ENCODE measurements at regions not wholly inside any gene's neighbourhood (a gene's known extent, or its start where the extent isn't known, plus 50 kb on each side); places are given as distances from the start of the nearest gene placed in this dataset.
"Not testable (repeated sequence)": the region's sequence is repeated elsewhere in the genome, so short reads cannot be mapped to it uniquely, and the experiment has no call there.

- no peak overlapping the region for H3K4me3 ChIP-seq (ENCODE audit: low read depth, low read length)
- DNase-seq (ENCODE audit: low read depth), result no peak
- TF ChIP-seq CTCF (IDR thresholded peaks at IDR 0.05; ENCODE audit: insufficient read depth, low read length), result no peak
Measured at GRCh38 chr14:105939810-105940508, 413.6 kb downstream of the TMEM121 start.

- no peak overlapping the region for H3K4me3 ChIP-seq (ENCODE audit: low read depth, low read length)
- no peak for TF ChIP-seq CTCF (IDR thresholded peaks at IDR 0.05; ENCODE audit: insufficient read depth, low read length)
- DNase-seq (ENCODE audit: low read depth), result no peak
Measured at GRCh38 chr14:105940534-105941225, 414.3 kb downstream of the TMEM121 start.

GRCh38 chr14:105941226-105942166 lies 415.1 kb downstream of the TMEM121 start:
- no peak overlapping the region for H3K4me3 ChIP-seq (ENCODE audit: low read depth, low read length)
- DNase-seq (ENCODE audit: low read depth), result no peak
- TF ChIP-seq CTCF (IDR thresholded peaks at IDR 0.05; ENCODE audit: insufficient read depth, low read length), result no peak

- DNase-seq (ENCODE audit: low read depth), result not testable (repeated sequence)
Measured at GRCh38 chr14:105942725-105943124, 416.3 kb downstream of the TMEM121 start.

GRCh38 chr14:105943973-105944602 lies 417.7 kb downstream of the TMEM121 start:
- TF ChIP-seq CTCF (IDR thresholded peaks at IDR 0.05; ENCODE audit: insufficient read depth, low read length), result no peak
- DNase-seq (ENCODE audit: low read depth), result no peak

More at GRCh38 chr14:105942725-105943124, 416.3 kb downstream of the TMEM121 start:
- H3K4me3 ChIP-seq (ENCODE audit: low read depth, low read length), result not testable (repeated sequence)

GRCh38 chr14:105944632-105945610 lies 418.5 kb downstream of the TMEM121 start:
- H3K4me3 ChIP-seq (ENCODE audit: low read depth, low read length), result no peak overlapping the region
- TF ChIP-seq CTCF (IDR thresholded peaks at IDR 0.05; ENCODE audit: insufficient read depth, low read length), result no peak
- DNase-seq (ENCODE audit: low read depth), result no peak

More at GRCh38 chr14:105943973-105944602, 417.7 kb downstream of the TMEM121 start:
- H3K4me3 ChIP-seq (ENCODE audit: low read depth, low read length), result no peak overlapping the region
